Fibroblast of lung (primary cell): ENCODE measurements at regions not wholly inside any gene's neighbourhood (a gene's known extent, or its start where the extent isn't known, plus 50 kb on each side); places are given as distances from the start of the nearest gene placed in this dataset.

Experiments
- EZH2 ChIP-seq: IDR thresholded peaks from 2 replicates; pipeline ENCODE4 v1.5.1; 2012; ENCODE audit warnings: low read length, control low read depth, mild to moderate bottlenecking; ENCODE audit errors: missing control alignments
- TF ChIP-seq, protein P1 (sequence below), 2 donors: IDR thresholded peaks in 1 of 2; conservative IDR thresholded peaks in 1 of 2; 1 replicate in 1 of 2; 2 replicates in 1 of 2; pipeline ENCODE4 v1.5.1; 2011 to 2012; ENCODE audit warnings: low read length in 2 of 2, control low read depth in 1 of 2, inconsistent platforms in 1 of 2, low read depth in 1 of 2, mild to moderate bottlenecking in 1 of 2

DNA sequence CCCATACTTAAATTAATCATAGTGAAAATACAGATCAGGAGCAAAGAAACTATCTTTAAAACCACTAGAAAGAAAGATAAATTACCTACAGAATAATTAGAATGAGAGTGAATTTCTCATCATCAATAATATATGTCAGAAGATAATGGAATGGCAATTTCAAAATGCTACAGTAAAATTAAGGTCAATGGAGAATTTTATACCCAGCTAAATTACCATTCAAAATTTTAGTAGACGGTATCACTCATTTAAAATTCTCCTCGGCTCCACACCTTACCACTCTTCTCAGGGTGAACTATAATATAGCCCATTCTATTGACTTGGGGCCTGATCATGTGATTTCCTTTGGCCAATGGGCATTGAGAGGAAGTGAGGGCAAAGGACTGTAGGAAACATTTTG, 192.5 kb upstream of the TCERG1L start:
- TF ChIP-seq, protein P1, sequence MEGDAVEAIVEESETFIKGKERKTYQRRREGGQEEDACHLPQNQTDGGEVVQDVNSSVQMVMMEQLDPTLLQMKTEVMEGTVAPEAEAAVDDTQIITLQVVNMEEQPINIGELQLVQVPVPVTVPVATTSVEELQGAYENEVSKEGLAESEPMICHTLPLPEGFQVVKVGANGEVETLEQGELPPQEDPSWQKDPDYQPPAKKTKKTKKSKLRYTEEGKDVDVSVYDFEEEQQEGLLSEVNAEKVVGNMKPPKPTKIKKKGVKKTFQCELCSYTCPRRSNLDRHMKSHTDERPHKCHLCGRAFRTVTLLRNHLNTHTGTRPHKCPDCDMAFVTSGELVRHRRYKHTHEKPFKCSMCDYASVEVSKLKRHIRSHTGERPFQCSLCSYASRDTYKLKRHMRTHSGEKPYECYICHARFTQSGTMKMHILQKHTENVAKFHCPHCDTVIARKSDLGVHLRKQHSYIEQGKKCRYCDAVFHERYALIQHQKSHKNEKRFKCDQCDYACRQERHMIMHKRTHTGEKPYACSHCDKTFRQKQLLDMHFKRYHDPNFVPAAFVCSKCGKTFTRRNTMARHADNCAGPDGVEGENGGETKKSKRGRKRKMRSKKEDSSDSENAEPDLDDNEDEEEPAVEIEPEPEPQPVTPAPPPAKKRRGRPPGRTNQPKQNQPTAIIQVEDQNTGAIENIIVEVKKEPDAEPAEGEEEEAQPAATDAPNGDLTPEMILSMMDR (conservative IDR thresholded peaks at IDR 0.05 in 1 of 2, IDR thresholded peaks at IDR 0.05 in 1 of 2; ENCODE audit: low read depth in 1 of 2, low read length in 2 of 2): no peak
- no peak for TF ChIP-seq EZH2
